Upper lobe of left lung (tissue), 4 donors: ENCODE measurements at regions not wholly inside any gene's neighbourhood (a gene's known extent, or its start where the extent isn't known, plus 50 kb on each side); places are given as distances from the start of the nearest gene placed in this dataset.

Source experiments
- CTCF ChIP-seq, 6 experiments: fragments of 450-650 bp in 4 of 6; fragments of 200-600 bp in 2 of 6; sonication (generic) in 2 of 6; IDR thresholded peaks; one replicate each; pipeline ENCODE4 v1.5.1; 2016 to 2019; ENCODE audit warnings: antibody characterized with exemption in 6 of 6
- POLR2AphosphoS5 ChIP-seq, 2 donors: sonication (generic); formaldehyde crosslinking; IDR thresholded peaks; one replicate each; pipeline ENCODE4 v1.5.1; 2017; ENCODE audit warnings: antibody characterized with exemption in 2 of 2

GRCh38 chr17:71376933-71377332 is 743.9 kb upstream of the SOX9 start:
- TF ChIP-seq POLR2AphosphoS5 (IDR thresholded peaks at IDR 0.05) (no peak), CTCF (IDR thresholded peaks at IDR 0.05) (no peak)
